ENCODE measurements at regions not wholly inside any gene's neighbourhood (a gene's known extent, or its start where the extent isn't known, plus 50 kb on each side); places are given as distances from the start of the nearest gene placed in this dataset.

GRCh38 chr4:159049780-159050375 lies 53.0 kb upstream of the RAPGEF2 start:
- Histone ChIP-seq H3K4me3 (replicated peaks in 1 of 4; ENCODE audit: control extremely low read depth in 1 of 4, insufficient read depth in 1 of 4, low read depth in 3 of 4, low read length in 4 of 4) (no peak overlapping the region), H3K79me2 (ENCODE audit: control insufficient read depth, insufficient read depth, low read length) (no peaks in the 10 kb centered on the region), H3K27ac (ENCODE audit: insufficient read depth, low read length) (no peak overlapping the region), H3K4me2 (ENCODE audit: extremely low read depth, insufficient read depth, low read length) (no peak overlapping the region), H2AFZ (ENCODE audit: low read length) (no peak overlapping the region), H4K20me1 (ENCODE audit: control insufficient read depth, extremely low read depth, insufficient read depth, low read length) (no peaks in the 10 kb centered on the region), H3K27me3 (ENCODE audit: control insufficient read depth, insufficient read depth, low read length) (no peaks in the 10 kb centered on the region), H3K9ac (ENCODE audit: insufficient read depth, low read length) (no peak overlapping the region), H3K9me3 (ENCODE audit: control insufficient read depth, insufficient read depth, low read depth, low read length) (no peaks in the 10 kb centered on the region), H3K4me1 (ENCODE audit: control insufficient read depth, extremely low read depth, insufficient read depth, low read length) (peaks cover 3% of the 10 kb centered on the region), H3K36me3 (ENCODE audit: control insufficient read depth, insufficient read depth, low read length) (no peaks in the 10 kb centered on the region)
- no peak for DNase-seq (ENCODE audit: low read depth in 2 of 2)
- TF ChIP-seq CTCF (conservative IDR thresholded peaks at IDR 0.05 in 1 of 2, IDR thresholded peaks at IDR 0.05 in 1 of 2; ENCODE audit: low read depth in 1 of 2, low read length in 2 of 2) (no peak), EZH2 (IDR thresholded peaks at IDR 0.05; ENCODE audit: low read length, missing control alignments) (no peak)

- no peak overlapping the region for H3K27ac ChIP-seq (ENCODE audit: insufficient read depth, low read length)
- H3K4me2 ChIP-seq (ENCODE audit: extremely low read depth, insufficient read depth, low read length), result no peak overlapping the region
Observed at GRCh38 chr4:159051245-159052071, 51.4 kb upstream of the RAPGEF2 start.

More at GRCh38 chr4:159051245-159052071, 51.4 kb upstream of the RAPGEF2 start:
- no peaks in the 10 kb centered on the region for H3K79me2 ChIP-seq (ENCODE audit: control insufficient read depth, insufficient read depth, low read length)
- H2AFZ ChIP-seq (ENCODE audit: low read length), result no peak overlapping the region
- TF ChIP-seq CTCF (conservative IDR thresholded peaks at IDR 0.05 in 1 of 2, IDR thresholded peaks at IDR 0.05 in 1 of 2; ENCODE audit: low read depth in 1 of 2, low read length in 2 of 2) (no peak), EZH2 (IDR thresholded peaks at IDR 0.05; ENCODE audit: low read length, missing control alignments) (no peak)
- no peak for DNase-seq (ENCODE audit: low read depth in 2 of 2)
- no peak overlapping the region for H3K9ac ChIP-seq (ENCODE audit: insufficient read depth, low read length)
- no peak overlapping the region for H3K4me3 ChIP-seq (replicated peaks in 1 of 4; ENCODE audit: control extremely low read depth in 1 of 4, insufficient read depth in 1 of 4, low read depth in 3 of 4, low read length in 4 of 4)
- H3K9me3 ChIP-seq (ENCODE audit: control insufficient read depth, insufficient read depth, low read depth, low read length), result no peaks in the 10 kb centered on the region
- H3K36me3 ChIP-seq (ENCODE audit: control insufficient read depth, insufficient read depth, low read length), result no peaks in the 10 kb centered on the region
- H3K27me3 ChIP-seq (ENCODE audit: control insufficient read depth, insufficient read depth, low read length), result no peaks in the 10 kb centered on the region
- peaks cover 3% of the 10 kb centered on the region for H3K4me1 ChIP-seq (ENCODE audit: control insufficient read depth, extremely low read depth, insufficient read depth, low read length)
- H4K20me1 ChIP-seq (ENCODE audit: control insufficient read depth, extremely low read depth, insufficient read depth, low read length), result no peaks in the 10 kb centered on the region
